Endodermal cell (in vitro differentiated cells): ENCODE measurements at regions not wholly inside any gene's neighbourhood (a gene's known extent, or its start where the extent isn't known, plus 50 kb on each side); places are given as distances from the start of the nearest gene placed in this dataset.

Experiments used
- DNase-seq: peaks from one replicate; pipeline ENCODE4 v3.0.0-alpha.2; 2017
- H3K27ac ChIP-seq: 2 replicates; pipeline ENCODE4 v1.5.1; 2013; ENCODE audit warnings: mild to moderate bottlenecking, low read depth, low read length, moderate library complexity
- H3K27me3 ChIP-seq: 2 replicates; pipeline ENCODE4 v1.6.1; 2013; ENCODE audit warnings: mild to moderate bottlenecking, low read length, moderate library complexity; ENCODE audit not compliant: insufficient read depth, control insufficient read depth, poor library complexity, severe bottlenecking
- H3K36me3 ChIP-seq: 2 replicates; pipeline ENCODE4 v1.7.0; 2013; ENCODE audit warnings: mild to moderate bottlenecking, low read length, moderate library complexity; ENCODE audit not compliant: control insufficient read depth, insufficient read depth
- H3K4me1 ChIP-seq: one replicate; pipeline ENCODE4 v1.7.0; 2013; ENCODE audit warnings: low read length; ENCODE audit not compliant: control insufficient read depth, insufficient read depth
- H3K4me3 ChIP-seq: 2 replicates; pipeline ENCODE4 v1.5.1; 2013; ENCODE audit warnings: mild to moderate bottlenecking, low read length, moderate library complexity
- H3K9ac ChIP-seq: 2 replicates; pipeline ENCODE4 v1.6.1; 2013; ENCODE audit warnings: mild to moderate bottlenecking, low read length, moderate library complexity; ENCODE audit not compliant: poor library complexity, severe bottlenecking; ENCODE audit errors: extremely low read depth
- H3K9me3 ChIP-seq: 2 replicates; pipeline ENCODE4 v1.6.1; 2013; ENCODE audit warnings: mild to moderate bottlenecking, low read length, moderate library complexity; ENCODE audit not compliant: control insufficient read depth
- H3K27ac Mint-ChIP-seq: 2 replicates; pipeline ENCODE4 v1.8.0; 2020; ENCODE audit warnings: mixed read lengths
- H3K27me3 Mint-ChIP-seq: 2 replicates; pipeline ENCODE4 v1.8.0; 2021; ENCODE audit warnings: mild to moderate bottlenecking, mixed read lengths; ENCODE audit not compliant: insufficient read depth
- H3K36me3 Mint-ChIP-seq: 2 replicates; pipeline ENCODE4 v1.8.0; 2020; ENCODE audit warnings: low read depth, mixed read lengths
- H3K4me1 Mint-ChIP-seq: 2 replicates; pipeline ENCODE4 v1.8.0; 2020; ENCODE audit warnings: mixed read lengths
- H3K4me3 Mint-ChIP-seq: 2 replicates; pipeline ENCODE4 v1.8.0; 2020; ENCODE audit warnings: mild to moderate bottlenecking, moderate library complexity, mixed read lengths
- H3K9me3 Mint-ChIP-seq: 2 replicates; pipeline ENCODE4 v1.8.0; 2020; ENCODE audit warnings: mild to moderate bottlenecking, mixed read lengths
- CTCF ChIP-seq: fragments of 200-600 bp; sonication (generic); conservative IDR thresholded peaks from 2 replicates; pipeline ENCODE4 v1.5.0; 2021; ENCODE audit warnings: antibody characterized with exemption, mild to moderate bottlenecking
- WGBS, 2 experiments: methylation state at CpG; one replicate each; pipeline versions ENCODE4 v1.1.5 to v1.1.7; 2013; ENCODE audit warnings: missing lambda C conversion rate in 2 of 2, mixed read lengths in 1 of 2; ENCODE audit not compliant: insufficient coverage in 1 of 2, insufficient read length in 1 of 2; 5-methylcytosine and 5-hydroxymethylcytosine counted together

- no peaks in the 10 kb centered on the region for H3K9me3 Mint-ChIP-seq
- no peak overlapping the region for H3K27ac Mint-ChIP-seq
- H3K27me3 Mint-ChIP-seq, result peaks cover 10% of the 10 kb centered on the region
- no peak for TF ChIP-seq CTCF
- DNase-seq, result no peak
- Histone ChIP-seq H3K9ac (no peak overlapping the region), H3K4me1 (peaks cover 5% of the 10 kb centered on the region), H3K27me3 (no peaks in the 10 kb centered on the region), H3K27ac (no peak overlapping the region), H3K4me3 (no peak overlapping the region), H3K36me3 (no peaks in the 10 kb centered on the region), H3K9me3 (no peaks in the 10 kb centered on the region)
- peaks cover 7% of the 10 kb centered on the region for H3K4me1 Mint-ChIP-seq
- no peak overlapping the region for H3K4me3 Mint-ChIP-seq
- no peaks in the 10 kb centered on the region for H3K36me3 Mint-ChIP-seq
- WGBS, 2 experiments, result 95% methylated on average over 2 to 4 of the region's 4 CpGs
These were observed 189.8 kb upstream of the FOXQ1 start for GRCh38 chr6:1122083-1122482.

GRCh38 chr6:1118287-1118647 is 193.6 kb upstream of the FOXQ1 start:
- H3K27me3 ChIP-seq, result no peaks in the 10 kb centered on the region
- Mint-ChIP-seq H3K4me3 (no peak overlapping the region), H3K27ac (no peak overlapping the region), H3K4me1 (no peaks in the 10 kb centered on the region), H3K36me3 (no peaks in the 10 kb centered on the region), H3K27me3 (peaks cover 15% of the 10 kb centered on the region), H3K9me3 (no peaks in the 10 kb centered on the region)
- 86% methylated on average over 2 of the region's 2 CpGs; no CpG with 5 or more reads in 1 of the 2 experiments for WGBS, 2 experiments
- H3K27ac ChIP-seq, result no peak overlapping the region
- no peaks in the 10 kb centered on the region for H3K4me1 ChIP-seq
- H3K9ac ChIP-seq, result no peak overlapping the region
- no peaks in the 10 kb centered on the region for H3K36me3 ChIP-seq
- no peaks in the 10 kb centered on the region for H3K9me3 ChIP-seq
- no peak for TF ChIP-seq CTCF
- no peak for DNase-seq
- no peak overlapping the region for H3K4me3 ChIP-seq

GRCh38 chr6:1117530-1118286 is 194.2 kb upstream of the FOXQ1 start:
- no peaks in the 10 kb centered on the region for H3K36me3 Mint-ChIP-seq
- Histone ChIP-seq H3K4me3 (no peak overlapping the region), H3K9ac (no peak overlapping the region), H3K4me1 (no peaks in the 10 kb centered on the region), H3K27me3 (no peaks in the 10 kb centered on the region), H3K27ac (no peak overlapping the region), H3K9me3 (no peaks in the 10 kb centered on the region), H3K36me3 (no peaks in the 10 kb centered on the region)
- no peak overlapping the region for H3K27ac Mint-ChIP-seq
- H3K4me1 Mint-ChIP-seq, result no peaks in the 10 kb centered on the region
- no peak overlapping the region for H3K4me3 Mint-ChIP-seq
- TF ChIP-seq CTCF, result no peak
- no peak for DNase-seq
- peaks cover 15% of the 10 kb centered on the region for H3K27me3 Mint-ChIP-seq
- H3K9me3 Mint-ChIP-seq, result no peaks in the 10 kb centered on the region
- 93% methylated on average over 3 to 6 of the region's 6 CpGs for WGBS, 2 experiments
